CD4-positive, CD25-positive, alpha-beta regulatory T cell (primary cell): ENCODE measurements at regions not wholly inside any gene's neighbourhood (a gene's known extent, or its start where the extent isn't known, plus 50 kb on each side); places are given as distances from the start of the nearest gene placed in this dataset.

ENCODE experiments used
- ATAC-seq, 2 donors: fragments of 150-1000 bp; cut with Tn5 transposase; one replicate each; pipeline ENCODE4 v1.10.0; 2021; ENCODE audit warnings: low read depth in 2 of 2, moderate number of reproducible peaks in 2 of 2, moderate library complexity in 1 of 2
- DNase-seq, 3 donors: peaks; one replicate each; pipeline versions ENCODE4 v3.0.0 to v3.0.0-alpha.2; 2012 to 2022; ENCODE audit warnings: mixed read lengths in 1 of 3
- H3K27ac ChIP-seq: one replicate; pipeline ENCODE4 v1.7.0; 2013; ENCODE audit warnings: mild to moderate bottlenecking, low read length; ENCODE audit not compliant: insufficient read depth, poor library complexity, severe bottlenecking
- H3K27me3 ChIP-seq: one replicate; pipeline ENCODE4 v1.7.0; 2013; ENCODE audit warnings: low read length; ENCODE audit not compliant: control insufficient read depth, insufficient read depth
- H3K36me3 ChIP-seq: one replicate; pipeline ENCODE4 v1.7.0; 2013; ENCODE audit warnings: mild to moderate bottlenecking, low read length, moderate library complexity; ENCODE audit not compliant: control insufficient read depth, insufficient read depth
- H3K4me1 ChIP-seq: 2 replicates; pipeline ENCODE4 v1.7.0; 2013; ENCODE audit warnings: mild to moderate bottlenecking, low read length; ENCODE audit not compliant: insufficient read depth, control insufficient read depth, poor library complexity, severe bottlenecking
- H3K4me3 ChIP-seq: one replicate; pipeline ENCODE4 v1.7.0; 2013; ENCODE audit warnings: low read depth, mild to moderate bottlenecking, low read length, moderate library complexity
- H3K9me3 ChIP-seq, 2 experiments: 1 replicate in 1 of 2; 2 replicates in 1 of 2; pipeline ENCODE4 v1.7.0; 2013; ENCODE audit warnings: low read length in 2 of 2, mild to moderate bottlenecking in 1 of 2, moderate library complexity in 1 of 2; ENCODE audit not compliant: control insufficient read depth in 2 of 2
- H3K27ac Mint-ChIP-seq, 3 donors: one replicate each; pipeline ENCODE4 v1.8.0; 2020 to 2022; ENCODE audit warnings: mild to moderate bottlenecking in 3 of 3, mixed read lengths in 3 of 3, moderate library complexity in 2 of 3
- H3K27me3 Mint-ChIP-seq: one replicate; pipeline ENCODE4 v1.8.0; 2022; ENCODE audit warnings: mild to moderate bottlenecking, mixed read lengths
- H3K36me3 Mint-ChIP-seq: one replicate; pipeline ENCODE4 v1.8.0; 2020; ENCODE audit warnings: mixed read lengths
- H3K4me1 Mint-ChIP-seq, 4 donors: one replicate each; pipeline ENCODE4 v1.8.0; 2020 to 2022; ENCODE audit warnings: mixed read lengths in 4 of 4, mild to moderate bottlenecking in 1 of 4
- H3K4me3 Mint-ChIP-seq, 4 donors: one replicate each; pipeline ENCODE4 v1.8.0; 2020 to 2022; ENCODE audit warnings: mild to moderate bottlenecking in 4 of 4, mixed read lengths in 4 of 4, moderate library complexity in 3 of 4
- H3K9me3 Mint-ChIP-seq, 7 donors: one replicate each; pipeline ENCODE4 v1.8.0; 2020 to 2022; ENCODE audit warnings: mixed read lengths in 7 of 7, mild to moderate bottlenecking in 3 of 7, moderate library complexity in 2 of 7

DNA sequence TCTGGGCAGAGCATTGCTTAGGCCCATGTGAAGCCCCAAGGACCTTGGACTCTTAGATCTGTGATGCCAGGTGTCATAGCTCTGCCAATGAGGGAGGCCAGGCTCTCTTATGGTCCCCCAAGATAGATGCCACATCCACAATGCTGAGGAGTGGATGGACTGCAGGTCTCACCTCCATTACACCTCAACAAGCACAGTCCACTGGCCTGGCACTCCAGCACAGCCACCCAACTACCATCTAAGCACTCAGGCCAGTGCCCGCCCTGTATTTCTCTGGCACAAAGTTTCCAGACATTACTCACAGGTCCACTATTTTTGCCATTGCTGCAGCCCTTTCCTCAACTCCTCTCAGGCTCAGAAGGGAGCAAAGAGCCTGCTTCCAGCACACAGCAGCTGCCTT is 613.5 kb upstream of the EPHA6 start:
- H3K9me3 Mint-ChIP-seq = peaks cover 0 to 31% (median 6%) of the 10 kb centered on the region in 7 donors
- H3K36me3 ChIP-seq = no peaks in the 10 kb centered on the region
- H3K27me3 ChIP-seq = no peaks in the 10 kb centered on the region
- ATAC-seq = no peak
- H3K9me3 ChIP-seq = peaks cover 0 to 12% of the 10 kb centered on the region in 2 experiments
- no peaks in the 10 kb centered on the region for H3K36me3 Mint-ChIP-seq
- DNase-seq = no peak
- H3K4me3 ChIP-seq = no peak overlapping the region
- no peak overlapping the region for H3K27ac ChIP-seq
- H3K4me1 ChIP-seq = no peaks in the 10 kb centered on the region
- no peak overlapping the region for H3K27ac Mint-ChIP-seq
- no peak overlapping the region for H3K4me3 Mint-ChIP-seq
- no peaks in the 10 kb centered on the region for H3K4me1 Mint-ChIP-seq
- H3K27me3 Mint-ChIP-seq = no peaks in the 10 kb centered on the region

DNA sequence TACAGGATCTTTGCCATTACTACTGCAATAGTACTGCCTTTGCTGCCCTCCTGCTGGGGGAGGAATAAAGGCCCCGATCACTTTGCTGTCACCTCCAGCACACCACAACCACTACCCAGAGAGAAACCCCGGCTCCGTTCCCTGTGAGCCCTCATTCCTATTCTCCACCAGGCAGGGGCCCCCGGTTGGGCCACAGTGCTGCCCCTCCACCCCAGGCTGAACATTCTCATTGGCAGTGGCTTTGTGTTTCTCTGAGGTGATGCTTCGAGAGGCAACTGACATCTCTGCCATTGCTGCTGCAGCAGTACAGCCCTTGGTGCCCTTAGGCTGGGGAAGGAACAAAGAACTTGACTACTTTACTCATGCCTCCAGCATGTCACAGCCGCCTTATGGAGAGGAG is 612.9 kb upstream of the EPHA6 start:
- no peaks in the 10 kb centered on the region for H3K27me3 ChIP-seq
- ATAC-seq (no peak), DNase-seq (no peak)
- H3K9me3 Mint-ChIP-seq = peaks cover 2 to 31% (median 6%) of the 10 kb centered on the region in 7 donors
- H3K36me3 Mint-ChIP-seq = no peaks in the 10 kb centered on the region
- peak overlapping the region in 1 of 4 donors; percentile 10 for H3K4me3 Mint-ChIP-seq
- H3K9me3 ChIP-seq = peaks cover 0 to 12% of the 10 kb centered on the region in 2 experiments
- H3K27ac ChIP-seq = no peak overlapping the region
- no peaks in the 10 kb centered on the region for H3K27me3 Mint-ChIP-seq
- H3K36me3 ChIP-seq = no peaks in the 10 kb centered on the region
- H3K4me1 ChIP-seq = no peaks in the 10 kb centered on the region
- H3K4me3 ChIP-seq = no peak overlapping the region
- no peaks in the 10 kb centered on the region for H3K4me1 Mint-ChIP-seq
- no peak overlapping the region for H3K27ac Mint-ChIP-seq

DNA sequence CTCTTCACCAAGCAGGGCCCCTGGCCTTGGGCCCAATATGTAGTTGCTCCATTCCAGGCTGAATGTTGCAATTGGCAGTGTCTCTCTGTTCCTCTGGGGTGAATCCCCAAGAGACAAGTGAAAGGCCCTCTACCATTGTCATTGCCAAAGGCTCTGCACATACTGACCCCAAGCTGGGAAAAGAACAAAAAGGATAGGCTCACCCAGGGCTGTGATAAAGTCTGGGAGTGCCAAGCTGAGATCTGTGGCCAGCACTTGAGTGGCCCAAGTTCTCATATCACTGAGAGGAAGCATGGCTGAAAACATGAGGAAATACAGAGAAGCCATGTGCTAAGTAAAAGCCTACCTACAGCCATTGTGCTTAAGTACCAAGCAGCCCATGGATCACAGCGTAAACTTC is 612.2 kb upstream of the EPHA6 start:
- peaks cover 2 to 31% (median 6%) of the 10 kb centered on the region in 7 donors for H3K9me3 Mint-ChIP-seq
- Histone ChIP-seq H3K27me3 (no peaks in the 10 kb centered on the region), H3K9me3 (peaks cover 0 to 12% of the 10 kb centered on the region in 2 experiments), H3K4me3 (no peak overlapping the region), H3K27ac (no peak overlapping the region), H3K4me1 (no peaks in the 10 kb centered on the region), H3K36me3 (no peaks in the 10 kb centered on the region)
- ATAC-seq (no peak), DNase-seq (no peak)
- H3K27me3 Mint-ChIP-seq = no peaks in the 10 kb centered on the region
- no peak overlapping the region for H3K27ac Mint-ChIP-seq
- H3K4me1 Mint-ChIP-seq = no peaks in the 10 kb centered on the region
- no peaks in the 10 kb centered on the region for H3K36me3 Mint-ChIP-seq
- no peak overlapping the region for H3K4me3 Mint-ChIP-seq

DNA sequence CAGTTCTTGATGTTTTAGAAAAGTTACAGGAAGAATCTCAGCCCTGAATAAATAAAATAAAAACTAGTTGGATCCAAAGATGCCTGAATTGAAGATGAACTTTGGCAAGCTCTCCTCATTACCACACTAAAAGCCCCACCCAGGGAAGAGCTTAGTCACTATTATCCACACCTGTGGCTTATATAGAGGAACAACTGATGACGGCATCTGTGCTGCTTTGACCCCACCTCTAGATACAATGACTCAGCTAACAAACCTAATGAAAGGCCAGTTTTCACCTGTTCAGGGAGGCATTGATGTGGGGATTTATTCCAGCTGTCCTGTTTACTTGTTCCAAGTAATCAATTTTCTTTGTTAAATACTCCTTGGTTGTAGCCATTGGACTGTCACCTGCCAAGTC is 604.7 kb upstream of the EPHA6 start:
- H3K27me3 Mint-ChIP-seq = no peaks in the 10 kb centered on the region
- Histone ChIP-seq H3K36me3 (no peaks in the 10 kb centered on the region), H3K4me1 (no peaks in the 10 kb centered on the region), H3K27ac (no peak overlapping the region), H3K27me3 (no peaks in the 10 kb centered on the region), H3K4me3 (no peak overlapping the region), H3K9me3 (no peaks in the 10 kb centered on the region)
- H3K9me3 Mint-ChIP-seq = peaks cover 0 to 31% (median 8%) of the 10 kb centered on the region in 7 donors
- H3K27ac Mint-ChIP-seq = no peak overlapping the region
- H3K4me3 Mint-ChIP-seq = no peak overlapping the region
- H3K36me3 Mint-ChIP-seq = no peaks in the 10 kb centered on the region
- H3K4me1 Mint-ChIP-seq = no peaks in the 10 kb centered on the region
- DNase-seq = no peak
- ATAC-seq = no peak

DNA sequence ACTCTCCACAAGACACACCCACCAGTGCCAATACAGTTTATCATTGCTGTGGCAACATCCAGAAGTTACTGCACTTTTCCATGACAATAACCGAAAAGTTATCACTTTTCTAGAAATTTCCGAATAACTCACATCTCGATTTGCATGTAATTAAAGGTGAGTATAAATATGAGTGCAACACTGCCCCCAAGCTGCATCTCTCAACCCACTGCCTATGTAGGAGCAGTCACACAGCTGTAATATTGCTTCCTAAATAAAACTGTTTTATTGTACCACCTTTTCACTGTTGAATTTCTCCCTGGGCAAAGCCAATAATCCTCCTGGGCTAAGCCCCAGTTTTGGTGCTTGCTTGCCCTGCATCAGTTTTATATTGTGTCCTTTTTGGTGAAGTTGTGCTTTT is 601.0 kb upstream of the EPHA6 start:
- H3K36me3 Mint-ChIP-seq = no peaks in the 10 kb centered on the region
- Histone ChIP-seq H3K27me3 (no peaks in the 10 kb centered on the region), H3K36me3 (no peaks in the 10 kb centered on the region), H3K4me1 (no peaks in the 10 kb centered on the region), H3K4me3 (no peak overlapping the region), H3K9me3 (no peaks in the 10 kb centered on the region), H3K27ac (no peak overlapping the region)
- no peaks in the 10 kb centered on the region for H3K4me1 Mint-ChIP-seq
- DNase-seq = no peak
- H3K27me3 Mint-ChIP-seq = no peaks in the 10 kb centered on the region
- ATAC-seq = no peak
- H3K27ac Mint-ChIP-seq = no peak overlapping the region
- peaks cover 0 to 42% (median 12%) of the 10 kb centered on the region in 7 donors for H3K9me3 Mint-ChIP-seq
- no peak overlapping the region for H3K4me3 Mint-ChIP-seq

DNA sequence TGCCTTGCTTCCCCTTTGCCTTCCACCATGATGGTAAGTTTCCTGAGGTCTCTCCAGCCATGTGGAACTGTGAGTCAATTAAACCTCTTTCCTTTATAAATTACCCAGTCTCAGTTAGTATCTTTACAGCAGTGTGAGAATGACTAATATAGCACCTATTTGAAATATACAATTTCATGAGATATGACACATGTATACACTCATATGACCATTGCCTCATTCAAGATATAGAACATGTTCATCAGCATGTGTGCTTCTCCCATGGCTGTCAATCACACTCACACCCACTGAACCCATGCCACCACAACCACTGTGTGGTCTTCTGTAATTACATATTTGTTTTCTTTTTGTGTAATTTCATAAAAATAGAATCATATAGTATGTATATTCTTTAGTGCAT is 599.5 kb upstream of the EPHA6 start:
- H3K9me3 Mint-ChIP-seq = peaks cover 0 to 38% (median 11%) of the 10 kb centered on the region in 7 donors
- H3K27me3 Mint-ChIP-seq = no peaks in the 10 kb centered on the region
- H3K27ac Mint-ChIP-seq = no peak overlapping the region
- H3K4me3 Mint-ChIP-seq = no peak overlapping the region
- H3K27me3 ChIP-seq = no peaks in the 10 kb centered on the region
- no peaks in the 10 kb centered on the region for H3K9me3 ChIP-seq
- H3K4me3 ChIP-seq = no peak overlapping the region
- H3K36me3 Mint-ChIP-seq = no peaks in the 10 kb centered on the region
- DNase-seq (no peak), ATAC-seq (no peak)
- H3K4me1 Mint-ChIP-seq = no peaks in the 10 kb centered on the region
- no peaks in the 10 kb centered on the region for H3K4me1 ChIP-seq
- H3K27ac ChIP-seq = no peak overlapping the region
- no peaks in the 10 kb centered on the region for H3K36me3 ChIP-seq

DNA sequence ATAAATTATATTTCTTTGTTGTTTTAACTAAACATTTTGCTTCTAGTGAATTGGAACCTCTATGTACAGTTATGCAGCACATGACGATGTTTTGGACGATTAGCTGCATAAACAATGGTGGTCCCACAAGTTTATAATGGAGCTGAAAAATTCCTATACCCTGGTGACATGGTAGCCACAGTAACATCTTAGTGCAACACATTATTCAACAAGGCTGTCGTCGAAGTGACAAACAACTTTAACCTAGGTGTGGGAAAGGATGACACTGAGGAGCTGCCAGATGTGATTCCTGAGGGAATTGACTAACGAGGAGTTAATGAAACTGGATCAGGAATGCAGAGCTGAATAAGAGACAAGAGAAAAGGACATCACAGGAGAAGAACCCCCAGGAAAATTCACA is 588.9 kb upstream of the EPHA6 start:
- Mint-ChIP-seq H3K27ac (no peak overlapping the region), H3K4me1 (no peaks in the 10 kb centered on the region), H3K9me3 (peaks cover 0 to 13% (median 3%) of the 10 kb centered on the region in 7 donors), H3K27me3 (no peaks in the 10 kb centered on the region), H3K4me3 (no peak overlapping the region), H3K36me3 (no peaks in the 10 kb centered on the region)
- no peak overlapping the region for H3K4me3 ChIP-seq
- peaks cover 0 to 4% of the 10 kb centered on the region in 2 experiments for H3K9me3 ChIP-seq
- ATAC-seq = no peak
- H3K4me1 ChIP-seq = no peaks in the 10 kb centered on the region
- H3K27ac ChIP-seq = no peak overlapping the region
- DNase-seq = no peak
- no peaks in the 10 kb centered on the region for H3K36me3 ChIP-seq
- H3K27me3 ChIP-seq = no peaks in the 10 kb centered on the region

DNA sequence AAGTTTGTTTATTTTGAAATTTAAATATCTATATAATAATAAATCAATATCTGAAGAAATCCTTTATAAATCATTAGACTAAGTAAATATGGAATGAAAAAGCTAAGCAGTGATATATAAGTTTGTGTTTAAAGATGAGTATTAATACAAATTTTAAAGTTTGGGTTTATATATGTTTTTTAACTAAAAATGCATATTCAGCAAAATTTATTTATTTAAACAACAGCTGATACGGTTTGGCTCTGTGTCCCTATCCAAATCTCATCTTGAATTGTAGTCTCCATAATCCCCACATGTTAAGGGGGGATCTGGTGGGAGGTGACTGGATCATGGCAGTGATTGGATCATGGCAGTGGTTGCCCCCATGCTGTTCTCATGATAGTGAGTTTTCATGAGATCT is 580.7 kb upstream of the EPHA6 start:
- Mint-ChIP-seq H3K27me3 (no peaks in the 10 kb centered on the region), H3K27ac (no peak overlapping the region), H3K9me3 (peaks cover 0 to 17% (median 2%) of the 10 kb centered on the region in 7 donors), H3K4me3 (no peak overlapping the region), H3K36me3 (no peaks in the 10 kb centered on the region), H3K4me1 (no peaks in the 10 kb centered on the region)
- H3K9me3 ChIP-seq = no peaks in the 10 kb centered on the region
- no peak overlapping the region for H3K4me3 ChIP-seq
- no peak for ATAC-seq
- no peak overlapping the region for H3K27ac ChIP-seq
- no peaks in the 10 kb centered on the region for H3K27me3 ChIP-seq
- no peaks in the 10 kb centered on the region for H3K36me3 ChIP-seq
- no peak for DNase-seq
- H3K4me1 ChIP-seq = no peaks in the 10 kb centered on the region
